Erythroblast (primary cell): ENCODE measurements at regions not wholly inside any gene's neighbourhood (a gene's known extent, or its start where the extent isn't known, plus 50 kb on each side); places are given as distances from the start of the nearest gene placed in this dataset.

Source experiments
- GATA1 ChIP-seq: IDR thresholded peaks from 2 replicates; pipeline ENCODE4 v1.6.1; 2011; ENCODE audit warnings: low read depth, mild to moderate bottlenecking, control low read depth, low read length, moderate library complexity
- POLR2A ChIP-seq: IDR thresholded peaks from 2 replicates; pipeline ENCODE4 v1.6.1; 2011; ENCODE audit warnings: mild to moderate bottlenecking, low read length

- no peak for TF ChIP-seq POLR2A
- TF ChIP-seq GATA1, result no peak
Measured at GRCh38 chr1:104856518-104856917, 1106.8 kb downstream of the AMY1C start.
